PC-3 (cell line): ENCODE measurements at regions not wholly inside any gene's neighbourhood (a gene's known extent, or its start where the extent isn't known, plus 50 kb on each side); places are given as distances from the start of the nearest gene placed in this dataset.

Experiments used
- EZH2 ChIP-seq: fragments of 300-600 bp; sonication (generic); IDR thresholded peaks from one replicate; pipeline ENCODE4 v1.6.1; 2017; ENCODE audit warnings: antibody characterized with exemption, mild to moderate bottlenecking, low read length; ENCODE audit not compliant: unreplicated experiment
- EZH2phosphoT487 ChIP-seq: fragments of 300-600 bp; sonication (generic); IDR thresholded peaks from 2 replicates; pipeline ENCODE4 v1.6.1; 2018; ENCODE audit warnings: mild to moderate bottlenecking, antibody characterized with exemption, low read length, borderline replicate concordance
- TF ChIP-seq, protein P1 (sequence below): fragments of 300-600 bp; sonication (generic); conservative IDR thresholded peaks from 2 replicates; pipeline ENCODE4 v1.5.1; 2017; ENCODE audit warnings: antibody characterized with exemption, low read depth, mild to moderate bottlenecking, low read length

DNA sequence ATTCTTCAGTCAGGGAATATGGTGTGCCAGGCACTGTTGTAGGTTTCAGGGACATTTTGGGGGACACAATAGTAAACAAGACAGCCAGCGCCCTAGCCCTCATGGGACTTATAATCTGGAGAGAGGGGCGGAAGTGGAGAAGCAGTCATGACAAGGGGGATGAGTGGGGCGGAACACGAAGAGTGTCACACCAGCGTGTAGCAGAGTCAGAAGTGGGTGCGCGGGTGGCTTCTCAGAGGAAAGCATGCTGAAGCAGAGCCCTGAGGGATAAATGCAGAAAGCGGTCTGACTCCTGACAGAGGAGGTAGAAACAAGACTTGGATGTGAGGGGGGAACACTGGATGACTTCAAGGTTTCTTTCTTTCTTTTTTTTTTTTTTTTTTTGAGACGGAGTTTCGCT is 160.3 kb upstream of the LYZL2 start:
- TF ChIP-seq, protein P1, sequence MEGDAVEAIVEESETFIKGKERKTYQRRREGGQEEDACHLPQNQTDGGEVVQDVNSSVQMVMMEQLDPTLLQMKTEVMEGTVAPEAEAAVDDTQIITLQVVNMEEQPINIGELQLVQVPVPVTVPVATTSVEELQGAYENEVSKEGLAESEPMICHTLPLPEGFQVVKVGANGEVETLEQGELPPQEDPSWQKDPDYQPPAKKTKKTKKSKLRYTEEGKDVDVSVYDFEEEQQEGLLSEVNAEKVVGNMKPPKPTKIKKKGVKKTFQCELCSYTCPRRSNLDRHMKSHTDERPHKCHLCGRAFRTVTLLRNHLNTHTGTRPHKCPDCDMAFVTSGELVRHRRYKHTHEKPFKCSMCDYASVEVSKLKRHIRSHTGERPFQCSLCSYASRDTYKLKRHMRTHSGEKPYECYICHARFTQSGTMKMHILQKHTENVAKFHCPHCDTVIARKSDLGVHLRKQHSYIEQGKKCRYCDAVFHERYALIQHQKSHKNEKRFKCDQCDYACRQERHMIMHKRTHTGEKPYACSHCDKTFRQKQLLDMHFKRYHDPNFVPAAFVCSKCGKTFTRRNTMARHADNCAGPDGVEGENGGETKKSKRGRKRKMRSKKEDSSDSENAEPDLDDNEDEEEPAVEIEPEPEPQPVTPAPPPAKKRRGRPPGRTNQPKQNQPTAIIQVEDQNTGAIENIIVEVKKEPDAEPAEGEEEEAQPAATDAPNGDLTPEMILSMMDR = no peak
- TF ChIP-seq EZH2 (no peak), EZH2phosphoT487 (no peak)
